Coronary artery (tissue), 2 donors: ENCODE measurements at regions not wholly inside any gene's neighbourhood (a gene's known extent, or its start where the extent isn't known, plus 50 kb on each side); places are given as distances from the start of the nearest gene placed in this dataset.

Experiments used
- DNase-seq: peaks from one replicate; pipeline ENCODE4 v3.0.0-alpha.2; 2017; ENCODE audit warnings: low spot score
- H3K27ac ChIP-seq, 2 donors: fragments of 200-600 bp; sonication (generic); one replicate each; pipeline ENCODE4 v1.5.1; 2016 to 2019
- H3K4me3 ChIP-seq: fragments of 200-600 bp; sonication (generic); 2 replicates; pipeline ENCODE4 v1.5.1; 2016; ENCODE audit warnings: mild to moderate bottlenecking, moderate library complexity
- CTCF ChIP-seq: fragments of 200-600 bp; sonication (generic); IDR thresholded peaks from one replicate; pipeline ENCODE4 v1.5.1; 2019; ENCODE audit warnings: antibody characterized with exemption

- no peak for TF ChIP-seq CTCF
- Histone ChIP-seq H3K4me3 (no peak overlapping the region), H3K27ac (no peak overlapping the region)
These were observed 687.0 kb upstream of the EPHA5 start for GRCh38 chr4:66357316-66357715.

DNA sequence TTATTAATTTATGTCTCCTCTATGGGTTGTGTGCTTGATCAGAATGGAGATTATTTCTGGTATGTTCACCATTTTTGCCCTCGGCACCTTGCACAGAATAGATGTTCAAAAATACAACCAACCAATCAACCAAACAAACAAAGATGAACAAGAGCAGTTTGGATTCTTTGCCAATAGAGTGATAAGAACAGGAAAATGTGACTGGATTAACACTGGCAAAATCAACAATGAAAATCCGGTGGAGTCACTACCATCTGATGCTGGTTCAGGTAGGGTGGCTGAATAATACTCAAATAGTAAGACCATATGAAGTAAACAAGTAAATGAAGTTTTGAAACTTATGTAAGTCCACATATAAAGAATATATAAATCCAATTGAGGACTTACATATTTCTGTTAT lies 685.0 kb upstream of the EPHA5 start:
- Histone ChIP-seq H3K27ac (no peak overlapping the region), H3K4me3 (no peak overlapping the region)
- no peak for TF ChIP-seq CTCF
- no peak for DNase-seq

More at GRCh38 chr4:66357316-66357715, 687.0 kb upstream of the EPHA5 start:
- DNase-seq, result no peak

GRCh38 chr4:66351761-66352160 lies 681.5 kb upstream of the EPHA5 start:
- Histone ChIP-seq H3K4me3 (no peak overlapping the region), H3K27ac (no peak overlapping the region)
- no peak for TF ChIP-seq CTCF
- no peak for DNase-seq

- Histone ChIP-seq H3K4me3 (no peak overlapping the region), H3K27ac (no peak overlapping the region)
- no peak for TF ChIP-seq CTCF
- DNase-seq, result no peak
These were observed 670.1 kb upstream of the EPHA5 start for GRCh38 chr4:66340286-66340893.

DNA sequence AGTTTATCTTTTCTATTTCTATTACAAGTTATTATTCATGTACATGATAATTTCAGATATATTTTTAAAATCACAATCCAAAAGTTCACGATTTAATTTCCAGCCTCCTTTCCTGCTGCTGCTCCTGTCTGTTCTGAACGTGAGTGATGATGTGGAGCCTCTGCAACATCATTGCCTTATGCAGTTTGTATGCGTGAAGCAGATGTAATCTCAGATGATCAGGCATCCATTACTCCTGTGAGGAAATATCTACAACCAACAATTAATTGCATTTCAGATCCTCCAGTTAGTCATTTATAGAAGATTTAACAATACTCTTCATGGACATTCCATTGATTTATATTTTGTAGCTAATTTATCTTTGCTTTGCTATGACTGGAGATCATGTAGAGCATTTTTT lies 668.7 kb upstream of the EPHA5 start:
- H3K27ac ChIP-seq, result no peak overlapping the region
- no peak overlapping the region for H3K4me3 ChIP-seq
- TF ChIP-seq CTCF, result no peak

GRCh38 chr4:66331761-66332160 lies 661.5 kb upstream of the EPHA5 start:
- no peak for TF ChIP-seq CTCF
- no peak for DNase-seq
- no peak overlapping the region for H3K27ac ChIP-seq
- no peak overlapping the region for H3K4me3 ChIP-seq

More for the DNA sequence above, 668.7 kb upstream of the EPHA5 start:
- DNase-seq, result no peak

GRCh38 chr4:66330125-66330524 lies 659.8 kb upstream of the EPHA5 start:
- DNase-seq, result no peak
- no peak for TF ChIP-seq CTCF
- Histone ChIP-seq H3K27ac (no peak overlapping the region), H3K4me3 (no peak overlapping the region)
